ENCODE measurements at regions not wholly inside any gene's neighbourhood (a gene's known extent, or its start where the extent isn't known, plus 50 kb on each side); places are given as distances from the start of the nearest gene placed in this dataset.

GRCh38 chr7:52270301-52270700 is 765.1 kb upstream of the POM121L12 start:
- Histone ChIP-seq H3K27ac (no peak overlapping the region), H3K4me1 (no peaks in the 10 kb centered on the region), H3K9me3 (no peaks in the 10 kb centered on the region), H3K36me3 (no peaks in the 10 kb centered on the region), H3K4me3 (no peak overlapping the region), H3K27me3 (no peaks in the 10 kb centered on the region)
- no peak for DNase-seq
- in situ Hi-C loops (cut with MboI; ENCODE audit: low pct_ligation_motif_present in 1 of 4, low pct_unique_long_range_greater_than_20kb in 1 of 4, low sequenced_read_pairs in 3 of 4), result loop anchor here in 1 of 4 donors (25.0 kb wide), 1 partner anchor 833 kb away; no protein-coding TSS in a partner anchor
- WGBS, 2 donors (ENCODE audit: low coverage in 1 of 2), result 71 to 76% methylated on average over 2 to 3 of the region's 3 CpGs
- intact Hi-C loops (cut with DNase I; ENCODE audit: low total_unique reads), result no loop called here
- no peak for TF ChIP-seq POLR2AphosphoS5 (IDR thresholded peaks at IDR 0.05)
- TF ChIP-seq, protein P1, sequence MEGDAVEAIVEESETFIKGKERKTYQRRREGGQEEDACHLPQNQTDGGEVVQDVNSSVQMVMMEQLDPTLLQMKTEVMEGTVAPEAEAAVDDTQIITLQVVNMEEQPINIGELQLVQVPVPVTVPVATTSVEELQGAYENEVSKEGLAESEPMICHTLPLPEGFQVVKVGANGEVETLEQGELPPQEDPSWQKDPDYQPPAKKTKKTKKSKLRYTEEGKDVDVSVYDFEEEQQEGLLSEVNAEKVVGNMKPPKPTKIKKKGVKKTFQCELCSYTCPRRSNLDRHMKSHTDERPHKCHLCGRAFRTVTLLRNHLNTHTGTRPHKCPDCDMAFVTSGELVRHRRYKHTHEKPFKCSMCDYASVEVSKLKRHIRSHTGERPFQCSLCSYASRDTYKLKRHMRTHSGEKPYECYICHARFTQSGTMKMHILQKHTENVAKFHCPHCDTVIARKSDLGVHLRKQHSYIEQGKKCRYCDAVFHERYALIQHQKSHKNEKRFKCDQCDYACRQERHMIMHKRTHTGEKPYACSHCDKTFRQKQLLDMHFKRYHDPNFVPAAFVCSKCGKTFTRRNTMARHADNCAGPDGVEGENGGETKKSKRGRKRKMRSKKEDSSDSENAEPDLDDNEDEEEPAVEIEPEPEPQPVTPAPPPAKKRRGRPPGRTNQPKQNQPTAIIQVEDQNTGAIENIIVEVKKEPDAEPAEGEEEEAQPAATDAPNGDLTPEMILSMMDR (IDR thresholded peaks at IDR 0.05), result no peak
- no peak for TF ChIP-seq POLR2A (IDR thresholded peaks at IDR 0.05)
- TF ChIP-seq EP300 (IDR thresholded peaks at IDR 0.05; ENCODE audit: low read depth), result no peak

DNA sequence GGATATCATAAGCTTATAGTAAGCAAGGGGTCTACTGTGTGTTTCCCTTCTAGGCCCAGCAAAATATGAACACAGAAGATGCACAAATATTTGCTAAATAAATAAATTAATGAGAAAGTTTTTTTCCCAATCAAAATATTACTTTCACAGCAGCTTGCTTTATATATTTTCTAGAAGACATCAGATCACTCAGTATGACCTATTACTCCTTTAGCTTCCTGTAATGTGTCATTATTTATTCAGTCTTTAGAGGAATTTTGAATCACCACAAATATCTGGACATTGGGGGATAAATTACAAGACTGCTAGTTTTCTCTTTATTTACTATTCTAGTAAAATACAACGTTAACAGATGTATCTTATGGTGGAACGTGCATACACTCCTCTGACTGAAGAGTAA is 765.8 kb upstream of the POM121L12 start:
- Histone ChIP-seq H3K36me3 (no peaks in the 10 kb centered on the region), H3K4me1 (no peaks in the 10 kb centered on the region), H3K4me3 (no peak overlapping the region), H3K27ac (no peak overlapping the region), H3K9me3 (no peaks in the 10 kb centered on the region), H3K27me3 (no peaks in the 10 kb centered on the region)
- DNase-seq, result no peak
- WGBS, 2 donors (ENCODE audit: low coverage in 1 of 2), result 35 to 53% methylated on average over 2 of the region's 2 CpGs
- TF ChIP-seq EP300 (IDR thresholded peaks at IDR 0.05; ENCODE audit: low read depth), result no peak
- TF ChIP-seq POLR2AphosphoS5 (IDR thresholded peaks at IDR 0.05), result no peak
- TF ChIP-seq, protein P1 (IDR thresholded peaks at IDR 0.05), result no peak
- TF ChIP-seq POLR2A (IDR thresholded peaks at IDR 0.05), result no peak
- intact Hi-C loops (cut with DNase I; ENCODE audit: low total_unique reads), result no loop called here
- in situ Hi-C loops (cut with MboI; ENCODE audit: low pct_ligation_motif_present in 1 of 4, low pct_unique_long_range_greater_than_20kb in 1 of 4, low sequenced_read_pairs in 3 of 4), result loop anchor here in 1 of 4 donors (25.0 kb wide), 1 partner anchor 832 kb away; no protein-coding TSS in a partner anchor

- WGBS, 2 donors (ENCODE audit: low coverage in 1 of 2), result 60 to 86% methylated on average over 1 to 6 of the region's 6 CpGs
- Histone ChIP-seq H3K27ac (no peak overlapping the region), H3K4me3 (no peak overlapping the region), H3K27me3 (no peaks in the 10 kb centered on the region), H3K4me1 (no peaks in the 10 kb centered on the region), H3K9me3 (no peaks in the 10 kb centered on the region), H3K36me3 (no peaks in the 10 kb centered on the region)
- in situ Hi-C loops (cut with MboI; ENCODE audit: low pct_ligation_motif_present in 1 of 4, low pct_unique_long_range_greater_than_20kb in 1 of 4, low sequenced_read_pairs in 3 of 4) (loop anchor here in 1 of 4 donors (25.0 kb wide), 1 partner anchor 824 kb away; no protein-coding TSS in a partner anchor), intact Hi-C loops (cut with DNase I; ENCODE audit: low total_unique reads) (no loop called here)
- TF ChIP-seq POLR2AphosphoS5 (IDR thresholded peaks at IDR 0.05), result no peak
- TF ChIP-seq POLR2A (IDR thresholded peaks at IDR 0.05), result no peak
- TF ChIP-seq, protein P1 (IDR thresholded peaks at IDR 0.05), result no peak
- no peak for TF ChIP-seq EP300 (IDR thresholded peaks at IDR 0.05; ENCODE audit: low read depth)
- no peak for DNase-seq
These were observed 774.4 kb upstream of the POM121L12 start for GRCh38 chr7:52261057-52261456.

- intact Hi-C loops (cut with DNase I; ENCODE audit: low total_unique reads) (no loop called here), in situ Hi-C loops (cut with MboI; ENCODE audit: low pct_ligation_motif_present in 1 of 4, low pct_unique_long_range_greater_than_20kb in 1 of 4, low sequenced_read_pairs in 3 of 4) (loop anchor here in 1 of 4 donors (25.0 kb wide), 1 partner anchor 823 kb away; no protein-coding TSS in a partner anchor)
- Histone ChIP-seq H3K9me3 (no peaks in the 10 kb centered on the region), H3K27ac (no peak overlapping the region), H3K4me1 (no peaks in the 10 kb centered on the region), H3K36me3 (no peaks in the 10 kb centered on the region), H3K4me3 (no peak overlapping the region), H3K27me3 (no peaks in the 10 kb centered on the region)
- DNase-seq, result no peak
- 61 to 67% methylated on average over 6 of the region's 6 CpGs for WGBS, 2 donors (ENCODE audit: low coverage in 1 of 2)
- no peak for TF ChIP-seq POLR2A (IDR thresholded peaks at IDR 0.05)
- TF ChIP-seq, protein P1 (IDR thresholded peaks at IDR 0.05), result peak in 1 of 5 experiments; percentile 20
These were observed 775.3 kb upstream of the POM121L12 start for GRCh38 chr7:52260046-52260665.
